GM12865 (cell line): ENCODE measurements at regions not wholly inside any gene's neighbourhood (a gene's known extent, or its start where the extent isn't known, plus 50 kb on each side); places are given as distances from the start of the nearest gene placed in this dataset.

ENCODE experiments used
- DNase-seq: peaks from one replicate; pipeline ENCODE4 v3.0.0; 2010; ENCODE audit warnings: low read depth
- H3K4me3 ChIP-seq: 2 replicates; pipeline ENCODE4 v1.5.1; 2011; ENCODE audit warnings: mild to moderate bottlenecking, low read depth, low read length, control low read depth
- TF ChIP-seq, protein P1 (sequence below): IDR thresholded peaks from 2 replicates; pipeline ENCODE4 v1.5.1; 2011; ENCODE audit warnings: low read length, control low read depth, low read depth, inconsistent platforms; ENCODE audit not compliant: insufficient read depth; ENCODE audit errors: missing control alignments

DNA sequence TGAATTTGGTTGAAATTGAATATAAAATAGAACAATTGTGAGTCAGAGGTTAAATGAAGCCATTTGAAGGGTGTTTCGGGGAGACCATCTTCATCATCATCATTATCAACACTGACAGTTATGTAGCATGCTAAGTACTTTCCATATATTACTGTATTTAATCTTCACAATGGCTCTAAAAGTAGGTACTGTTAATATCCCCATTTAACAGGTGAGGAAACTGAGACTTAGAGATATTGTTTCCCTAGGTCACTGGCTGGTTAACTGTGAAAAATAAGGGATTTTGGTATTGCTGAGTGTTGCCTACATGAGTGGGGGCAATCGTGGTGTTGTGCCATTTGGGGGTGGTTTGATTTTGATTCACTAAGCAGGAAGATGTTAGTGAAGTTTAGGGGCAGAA lies 100.3 kb downstream of the TBX19 start:
- TF ChIP-seq, protein P1, sequence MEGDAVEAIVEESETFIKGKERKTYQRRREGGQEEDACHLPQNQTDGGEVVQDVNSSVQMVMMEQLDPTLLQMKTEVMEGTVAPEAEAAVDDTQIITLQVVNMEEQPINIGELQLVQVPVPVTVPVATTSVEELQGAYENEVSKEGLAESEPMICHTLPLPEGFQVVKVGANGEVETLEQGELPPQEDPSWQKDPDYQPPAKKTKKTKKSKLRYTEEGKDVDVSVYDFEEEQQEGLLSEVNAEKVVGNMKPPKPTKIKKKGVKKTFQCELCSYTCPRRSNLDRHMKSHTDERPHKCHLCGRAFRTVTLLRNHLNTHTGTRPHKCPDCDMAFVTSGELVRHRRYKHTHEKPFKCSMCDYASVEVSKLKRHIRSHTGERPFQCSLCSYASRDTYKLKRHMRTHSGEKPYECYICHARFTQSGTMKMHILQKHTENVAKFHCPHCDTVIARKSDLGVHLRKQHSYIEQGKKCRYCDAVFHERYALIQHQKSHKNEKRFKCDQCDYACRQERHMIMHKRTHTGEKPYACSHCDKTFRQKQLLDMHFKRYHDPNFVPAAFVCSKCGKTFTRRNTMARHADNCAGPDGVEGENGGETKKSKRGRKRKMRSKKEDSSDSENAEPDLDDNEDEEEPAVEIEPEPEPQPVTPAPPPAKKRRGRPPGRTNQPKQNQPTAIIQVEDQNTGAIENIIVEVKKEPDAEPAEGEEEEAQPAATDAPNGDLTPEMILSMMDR = no peak
- DNase-seq = no peak

DNA sequence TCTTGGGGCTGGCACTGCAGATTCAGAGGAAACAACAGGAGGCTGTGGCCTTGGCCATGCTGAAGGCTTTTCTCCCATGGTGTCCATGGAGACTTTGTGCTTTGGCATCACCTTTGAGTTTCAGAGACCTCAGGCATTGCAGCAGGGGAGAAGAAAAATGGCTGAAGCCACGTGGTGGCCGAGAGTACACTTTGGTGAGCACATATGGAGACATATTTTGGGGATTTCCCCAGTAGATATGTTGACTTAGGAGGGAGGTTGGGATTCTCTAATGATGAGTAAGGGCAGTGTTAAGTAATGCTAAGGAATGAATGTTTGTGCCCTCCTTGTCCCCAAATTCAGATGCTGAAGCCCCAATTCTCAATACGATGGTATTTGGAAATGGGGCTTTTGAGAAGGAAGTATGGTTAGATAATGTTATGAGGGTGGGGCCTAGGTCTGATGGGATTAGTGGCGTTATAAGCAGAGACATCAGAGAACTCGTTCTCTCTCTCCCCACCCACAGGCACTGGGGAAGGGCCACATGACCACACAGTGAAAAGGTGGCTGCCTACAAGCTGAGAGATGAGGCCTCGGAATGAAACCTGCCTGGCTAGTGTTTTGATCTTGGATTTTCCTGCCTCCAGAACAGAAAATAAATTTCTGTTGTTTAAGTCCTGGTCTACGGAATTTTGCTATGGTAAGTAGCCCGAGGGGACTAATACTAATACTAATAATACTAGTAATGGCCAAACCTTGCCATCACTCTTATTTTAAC lies 98.6 kb downstream of the TBX19 start:
- DNase-seq = no peak
- no peak overlapping the region for H3K4me3 ChIP-seq
- TF ChIP-seq, protein P1 = no peak

More for the DNA sequence above, 100.3 kb downstream of the TBX19 start:
- no peak overlapping the region for H3K4me3 ChIP-seq

DNA sequence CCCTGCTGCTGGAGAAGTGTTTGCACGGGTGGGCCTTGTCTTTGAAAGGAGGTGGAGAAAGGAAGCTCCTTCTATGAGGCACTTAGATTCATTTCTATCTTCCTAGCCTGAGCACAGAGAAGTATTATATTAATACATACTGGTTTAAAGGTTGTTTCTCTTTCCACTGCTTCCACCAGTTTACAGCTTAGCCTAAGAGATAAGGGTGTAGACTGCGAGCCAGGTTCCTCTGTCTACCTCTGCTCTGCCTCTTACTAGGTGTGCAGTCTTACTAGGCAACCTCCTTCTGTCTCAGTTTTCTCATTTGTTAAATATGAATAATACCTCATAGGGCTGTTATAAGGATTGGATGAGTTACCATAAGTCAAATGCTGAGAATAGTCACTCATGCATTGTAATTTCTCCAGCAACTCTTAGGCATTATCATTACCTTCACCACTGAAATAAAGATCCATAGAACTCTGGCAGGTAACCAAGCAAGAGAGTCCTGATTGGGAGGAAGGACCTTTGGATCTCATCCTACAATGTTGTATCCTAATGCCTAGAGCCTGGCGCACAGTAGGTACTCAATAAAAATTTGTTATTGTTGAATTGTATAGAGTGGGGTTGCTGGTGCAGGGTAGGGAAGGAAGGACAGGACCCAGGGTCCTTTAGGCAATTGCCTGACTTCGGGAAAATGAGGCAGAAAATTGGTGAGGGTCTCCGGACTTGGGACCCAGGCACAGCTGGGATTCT lies 95.1 kb downstream of the TBX19 start:
- no peak for DNase-seq
- TF ChIP-seq, protein P1 = no peak
- no peak overlapping the region for H3K4me3 ChIP-seq

DNA sequence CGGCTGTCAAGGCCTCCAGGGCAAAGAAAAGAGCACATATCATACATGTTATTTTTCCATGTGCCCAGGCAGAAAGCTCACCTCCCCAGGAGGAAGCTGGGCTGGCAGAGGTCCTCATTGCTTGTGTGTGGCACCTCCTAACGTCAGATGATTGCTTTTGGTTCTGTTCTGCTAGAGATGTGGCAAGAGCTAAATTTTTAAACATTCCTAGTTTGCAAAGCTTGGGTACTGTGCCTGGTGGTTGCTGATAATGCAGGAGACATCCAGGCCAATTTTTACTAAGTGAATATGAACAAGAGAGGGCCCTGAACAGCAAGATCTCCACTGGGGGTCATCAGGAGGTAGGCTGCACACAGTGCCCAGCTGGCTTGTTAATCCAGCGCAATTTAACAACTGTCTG lies 93.9 kb downstream of the TBX19 start:
- TF ChIP-seq, protein P1 = no peak
- DNase-seq = no peak
- no peak overlapping the region for H3K4me3 ChIP-seq

DNA sequence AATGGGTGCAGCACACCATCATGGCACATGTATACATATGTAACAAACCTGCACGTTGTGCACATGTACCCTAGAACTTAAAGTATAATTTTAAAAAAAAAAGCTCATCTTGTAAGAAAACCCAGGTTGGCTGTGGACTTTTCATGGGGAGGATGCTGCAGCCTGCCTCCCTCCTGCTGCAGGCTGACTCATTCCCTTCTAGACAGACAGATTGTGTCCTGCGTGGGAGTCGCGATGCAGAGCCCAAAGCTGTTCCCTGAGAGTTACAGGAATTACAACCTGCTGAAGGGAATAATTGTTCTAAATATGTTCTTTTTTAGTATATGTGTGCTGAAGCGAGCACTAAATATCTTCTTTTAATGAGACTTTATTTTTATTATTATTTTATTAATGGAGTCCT lies 93.2 kb downstream of the TBX19 start:
- H3K4me3 ChIP-seq = no peak overlapping the region
- TF ChIP-seq, protein P1 = no peak
- no peak for DNase-seq

DNA sequence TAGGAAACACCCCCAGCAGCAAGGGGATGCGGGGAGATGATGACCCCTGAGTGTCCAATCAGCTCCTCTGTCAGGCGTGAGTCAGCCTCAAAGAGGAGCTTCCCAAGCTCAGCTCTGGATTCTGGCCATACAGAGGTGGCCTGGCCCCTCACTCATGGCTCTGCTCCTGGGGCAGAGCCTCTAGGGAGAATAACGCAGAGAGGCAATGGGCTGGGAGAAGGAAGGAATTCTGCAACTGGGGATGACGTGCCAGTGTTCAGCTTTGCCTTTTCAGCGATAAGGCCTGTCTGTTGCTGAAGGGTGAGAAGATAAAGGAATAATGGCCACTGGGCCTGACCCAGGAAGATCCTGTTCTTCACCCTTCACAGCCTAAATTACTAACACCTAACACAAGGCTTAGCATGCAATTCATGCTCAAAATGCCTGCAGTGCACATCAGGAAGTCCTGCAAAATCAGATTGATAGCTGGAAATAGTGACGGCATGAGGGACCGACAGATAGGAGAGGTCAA lies 92.2 kb downstream of the TBX19 start:
- TF ChIP-seq, protein P1 = no peak
- H3K4me3 ChIP-seq = no peak overlapping the region
- DNase-seq = no peak
